Activated CD8-positive, alpha-beta T cell treated with anti-CD3 and anti-CD28 coated beads for 36 hours (primary cell): ENCODE measurements at regions not wholly inside any gene's neighbourhood (a gene's known extent, or its start where the extent isn't known, plus 50 kb on each side); places are given as distances from the start of the nearest gene placed in this dataset.

Source experiments
- ATAC-seq: fragments of 200-7000 bp; cut with Tn5 transposase; one replicate; pipeline ENCODE4 v1.10.0; 2021; ENCODE audit warnings: mild to moderate bottlenecking, moderate library complexity
- CTCF ChIA-PET: fragments of 350-600 bp; sonication (Branson Sonifier 250); formaldehyde crosslinking; loops from one replicate; lab custom pipeline; 2021; ENCODE audit warnings: antibody characterized with exemption; lab: Charles Lee
- POLR2A ChIA-PET: fragments of 350-600 bp; sonication (Branson Sonifier 250); formaldehyde crosslinking; loops from one replicate; lab custom pipeline; 2021; ENCODE audit warnings: antibody characterized with exemption; lab: Charles Lee
- DNase-seq: peaks from one replicate; pipeline ENCODE4 v3.0.0-alpha.2; 2020
- H3K27ac Mint-ChIP-seq: one replicate; pipeline ENCODE4 v1.8.0; 2021; ENCODE audit warnings: mild to moderate bottlenecking, mixed read lengths
- H3K27me3 Mint-ChIP-seq: one replicate; pipeline ENCODE4 v1.8.0; 2021; ENCODE audit warnings: mixed read lengths
- H3K36me3 Mint-ChIP-seq: one replicate; pipeline ENCODE4 v1.8.0; 2021; ENCODE audit warnings: low read depth, mixed read lengths
- H3K4me1 Mint-ChIP-seq: one replicate; pipeline ENCODE4 v1.8.0; 2021; ENCODE audit warnings: low read depth, mixed read lengths
- H3K4me3 Mint-ChIP-seq: one replicate; pipeline ENCODE4 v1.8.0; 2021; ENCODE audit warnings: mild to moderate bottlenecking, moderate library complexity, mixed read lengths
- H3K9me3 Mint-ChIP-seq: one replicate; pipeline ENCODE4 v1.8.0; 2021; ENCODE audit warnings: mixed read lengths
- intact Hi-C: fragments of 100-400 bp; cut with micrococcal nuclease; formaldehyde crosslinking; loops from one replicate; pipeline ENCODE4 v1.10.0; 2022
- TF ChIP-seq, protein P1 (sequence below): fragments of 200-600 bp; IDR thresholded peaks from one replicate; pipeline ENCODE4 v1.8.0; 2022; ENCODE audit warnings: antibody characterized with exemption, mild to moderate bottlenecking

- TF ChIP-seq, protein P1, sequence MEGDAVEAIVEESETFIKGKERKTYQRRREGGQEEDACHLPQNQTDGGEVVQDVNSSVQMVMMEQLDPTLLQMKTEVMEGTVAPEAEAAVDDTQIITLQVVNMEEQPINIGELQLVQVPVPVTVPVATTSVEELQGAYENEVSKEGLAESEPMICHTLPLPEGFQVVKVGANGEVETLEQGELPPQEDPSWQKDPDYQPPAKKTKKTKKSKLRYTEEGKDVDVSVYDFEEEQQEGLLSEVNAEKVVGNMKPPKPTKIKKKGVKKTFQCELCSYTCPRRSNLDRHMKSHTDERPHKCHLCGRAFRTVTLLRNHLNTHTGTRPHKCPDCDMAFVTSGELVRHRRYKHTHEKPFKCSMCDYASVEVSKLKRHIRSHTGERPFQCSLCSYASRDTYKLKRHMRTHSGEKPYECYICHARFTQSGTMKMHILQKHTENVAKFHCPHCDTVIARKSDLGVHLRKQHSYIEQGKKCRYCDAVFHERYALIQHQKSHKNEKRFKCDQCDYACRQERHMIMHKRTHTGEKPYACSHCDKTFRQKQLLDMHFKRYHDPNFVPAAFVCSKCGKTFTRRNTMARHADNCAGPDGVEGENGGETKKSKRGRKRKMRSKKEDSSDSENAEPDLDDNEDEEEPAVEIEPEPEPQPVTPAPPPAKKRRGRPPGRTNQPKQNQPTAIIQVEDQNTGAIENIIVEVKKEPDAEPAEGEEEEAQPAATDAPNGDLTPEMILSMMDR, result no peak
- ATAC-seq, result no peak
- POLR2A ChIA-PET, result no interaction called here
- Mint-ChIP-seq H3K4me1 (no peaks in the 10 kb centered on the region), H3K27me3 (no peaks in the 10 kb centered on the region), H3K27ac (no peak overlapping the region), H3K36me3 (no peaks in the 10 kb centered on the region), H3K4me3 (no peak overlapping the region), H3K9me3 (peaks cover 10% of the 10 kb centered on the region)
- CTCF ChIA-PET, result no interaction called here
- no peak for DNase-seq
- intact Hi-C loops, result no loop called here
These were observed 338.1 kb downstream of the PRELID2 start for GRCh38 chr5:145497052-145497451.

GRCh38 chr5:145495741-145496140 lies 339.4 kb downstream of the PRELID2 start:
- H3K36me3 Mint-ChIP-seq, result no peaks in the 10 kb centered on the region
- TF ChIP-seq, protein P1, result no peak
- no peaks in the 10 kb centered on the region for H3K4me1 Mint-ChIP-seq
- ChIA-PET CTCF (no interaction called here), POLR2A (no interaction called here)
- DNase-seq (peak; percentile 7), ATAC-seq (no peak)
- intact Hi-C loops, result no loop called here
- peaks cover 11% of the 10 kb centered on the region for H3K9me3 Mint-ChIP-seq
- H3K27me3 Mint-ChIP-seq, result no peaks in the 10 kb centered on the region
- H3K4me3 Mint-ChIP-seq, result no peak overlapping the region
- H3K27ac Mint-ChIP-seq, result no peak overlapping the region

DNA sequence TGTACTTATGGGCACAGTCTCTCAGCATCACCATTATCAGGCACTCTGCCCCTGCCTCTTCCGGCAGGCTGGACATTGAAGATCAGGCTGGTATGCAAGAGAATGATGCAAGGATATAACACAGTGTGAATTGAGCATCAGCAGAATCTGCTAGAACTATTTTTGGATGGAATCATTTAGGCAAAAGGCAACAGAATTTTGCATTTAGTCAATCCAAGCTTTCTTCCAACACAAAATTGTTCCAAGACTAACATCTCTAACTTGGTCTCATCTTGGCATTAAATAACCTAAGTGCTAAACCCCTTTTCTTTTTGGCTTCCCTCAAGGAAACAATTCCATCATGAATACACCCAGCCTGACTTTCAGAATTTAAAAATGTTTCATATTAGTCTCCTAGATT lies 339.9 kb downstream of the PRELID2 start:
- ChIA-PET CTCF (no interaction called here), POLR2A (no interaction called here)
- Mint-ChIP-seq H3K9me3 (peaks cover 11% of the 10 kb centered on the region), H3K36me3 (no peaks in the 10 kb centered on the region), H3K4me3 (no peak overlapping the region), H3K27me3 (no peaks in the 10 kb centered on the region), H3K27ac (no peak overlapping the region), H3K4me1 (no peaks in the 10 kb centered on the region)
- TF ChIP-seq, protein P1, result no peak
- DNase-seq (no peak), ATAC-seq (no peak)
- intact Hi-C loops, result no loop called here

DNA sequence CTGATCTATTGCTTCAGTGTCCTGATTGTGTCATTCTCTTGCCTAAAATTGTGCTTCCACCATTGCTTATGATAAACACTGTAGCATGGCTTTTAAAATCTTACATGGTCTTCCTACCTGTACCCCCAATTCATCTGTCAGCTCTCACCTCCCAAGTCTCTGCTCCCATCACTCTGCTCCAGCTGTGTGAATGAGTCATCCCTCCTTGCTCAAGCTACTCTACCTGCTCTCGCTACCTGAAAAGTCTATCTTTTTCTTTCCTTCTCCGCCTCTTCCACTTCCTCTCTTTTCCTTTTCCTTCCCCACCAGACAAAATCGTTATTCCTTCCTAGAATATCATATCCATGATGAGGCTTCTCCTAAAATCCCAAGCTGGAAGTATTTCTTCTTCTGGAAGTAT lies 341.7 kb downstream of the PRELID2 start:
- POLR2A ChIA-PET, result interaction anchor here (0.6 kb wide), 1 partner anchor 34 kb away, joined by 5 read pairs; no protein-coding TSS in a partner anchor
- H3K9me3 Mint-ChIP-seq, result peaks cover 11% of the 10 kb centered on the region
- TF ChIP-seq, protein P1, result no peak
- H3K4me1 Mint-ChIP-seq, result no peaks in the 10 kb centered on the region
- H3K27ac Mint-ChIP-seq, result no peak overlapping the region
- H3K36me3 Mint-ChIP-seq, result no peaks in the 10 kb centered on the region
- CTCF ChIA-PET, result interaction anchor here (1.0 kb wide), 1 partner anchor 24 kb away, joined by 3 read pairs; no protein-coding TSS in a partner anchor
- intact Hi-C loops, result no loop called here
- DNase-seq, result no peak
- no peak overlapping the region for H3K4me3 Mint-ChIP-seq
- H3K27me3 Mint-ChIP-seq, result no peaks in the 10 kb centered on the region
- ATAC-seq, result no peak

DNA sequence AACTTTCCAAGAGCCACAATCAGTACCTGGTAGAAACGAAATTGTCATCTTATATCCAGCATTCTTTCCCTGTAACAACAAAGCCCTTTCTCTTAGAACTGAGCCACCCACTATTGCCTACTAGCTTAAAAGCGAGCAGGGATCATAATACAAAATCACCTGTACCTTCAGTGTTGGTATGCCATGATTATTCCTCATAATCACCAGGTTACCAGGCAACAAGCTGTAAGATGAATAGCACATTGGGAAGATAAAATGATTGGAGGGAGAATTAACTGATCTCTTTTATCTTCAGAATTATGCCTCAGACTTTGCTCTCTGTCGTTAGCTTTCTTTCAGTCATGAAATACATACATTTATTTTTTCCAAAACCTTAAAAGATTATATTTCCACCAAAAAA lies 345.6 kb downstream of the PRELID2 start:
- no peaks in the 10 kb centered on the region for H3K27me3 Mint-ChIP-seq

More for the DNA sequence above, 345.6 kb downstream of the PRELID2 start:
- Mint-ChIP-seq H3K4me3 (no peak overlapping the region), H3K36me3 (no peaks in the 10 kb centered on the region), H3K4me1 (no peaks in the 10 kb centered on the region), H3K27ac (no peak overlapping the region), H3K9me3 (peaks cover 10% of the 10 kb centered on the region)
- POLR2A ChIA-PET, result no interaction called here
- CTCF ChIA-PET, result interaction anchor here (0.8 kb wide), 1 partner anchor 336 kb away, joined by 3 read pairs; no protein-coding TSS in a partner anchor
- TF ChIP-seq, protein P1, result no peak
- intact Hi-C loops, result no loop called here
- no peak for DNase-seq
- no peak for ATAC-seq
